MM.1S (cell line): ENCODE measurements at regions not wholly inside any gene's neighbourhood (a gene's known extent, or its start where the extent isn't known, plus 50 kb on each side); places are given as distances from the start of the nearest gene placed in this dataset.

Experiments used
- DNase-seq: peaks from one replicate; pipeline ENCODE4 v3.0.0-alpha.2; 2015
- H2AFZ ChIP-seq: fragments of 300-600 bp; sonication (generic); 2 replicates; pipeline ENCODE4 v1.6.0; 2016; ENCODE audit warnings: antibody characterized with exemption, low read length
- H3F3A ChIP-seq: fragments of 300-600 bp; sonication (generic); 2 replicates; pipeline ENCODE4 v1.6.1; 2016; ENCODE audit warnings: mild to moderate bottlenecking, antibody characterized with exemption, low read length, moderate library complexity, mixed read lengths; ENCODE audit not compliant: insufficient read depth
- H3K27ac ChIP-seq: fragments of 300-600 bp; sonication (generic); 2 replicates; pipeline ENCODE4 v1.5.1; 2016; ENCODE audit warnings: mild to moderate bottlenecking, low read length
- H3K27me3 ChIP-seq: fragments of 300-600 bp; sonication (generic); replicated peaks from 2 replicates; pipeline ENCODE4 v1.6.0; 2016; ENCODE audit warnings: low read length; ENCODE audit not compliant: insufficient read depth
- H3K36me3 ChIP-seq: fragments of 300-600 bp; sonication (generic); replicated peaks from 2 replicates; pipeline ENCODE4 v1.6.1; 2016; ENCODE audit warnings: mild to moderate bottlenecking, low read length, mixed read lengths; ENCODE audit not compliant: insufficient read depth
- H3K4me1 ChIP-seq: fragments of 300-600 bp; sonication (generic); 2 replicates; pipeline ENCODE4 v1.6.1; 2016; ENCODE audit warnings: low read length, mixed read lengths
- H3K4me2 ChIP-seq: fragments of 300-600 bp; sonication (generic); 2 replicates; pipeline ENCODE4 v1.6.0; 2016; ENCODE audit warnings: low read depth, low read length
- H3K4me3 ChIP-seq: fragments of 300-600 bp; sonication (generic); 2 replicates; pipeline ENCODE4 v1.5.1; 2016; ENCODE audit warnings: low read length, mixed read lengths
- H3K79me2 ChIP-seq: fragments of 300-600 bp; sonication (generic); 2 replicates; pipeline ENCODE4 v1.6.1; 2016; ENCODE audit warnings: mixed run types, low read length, mixed read lengths
- H3K9ac ChIP-seq: fragments of 300-600 bp; sonication (generic); 2 replicates; pipeline ENCODE4 v1.6.1; 2016; ENCODE audit warnings: low read length, mixed read lengths
- H3K9me2 ChIP-seq: fragments of 300-600 bp; sonication (generic); replicated peaks from 2 replicates; pipeline ENCODE4 v1.6.1; 2016; ENCODE audit warnings: mild to moderate bottlenecking, low read length, mixed read lengths; ENCODE audit not compliant: insufficient read depth
- H3K9me3 ChIP-seq: fragments of 300-600 bp; sonication (generic); replicated peaks from 2 replicates; pipeline ENCODE4 v1.6.1; 2016; ENCODE audit warnings: mild to moderate bottlenecking, low read length, mixed read lengths; ENCODE audit not compliant: insufficient read depth
- H4K20me1 ChIP-seq: fragments of 300-600 bp; sonication (generic); 2 replicates; pipeline ENCODE4 v1.6.1; 2016; ENCODE audit warnings: mild to moderate bottlenecking, low read length, moderate library complexity, mixed read lengths; ENCODE audit not compliant: insufficient read depth
- EZH2 ChIP-seq: fragments of 300-600 bp; sonication (generic); optimal IDR thresholded peaks from 2 replicates; pipeline ENCODE3; 2017; ENCODE audit warnings: low read depth, mild to moderate bottlenecking, antibody characterized with exemption, low read length, mixed read lengths
- EZH2phosphoT487 ChIP-seq: fragments of 300-600 bp; sonication (generic); IDR thresholded peaks from 2 replicates; pipeline ENCODE4 v1.6.1; 2018; ENCODE audit warnings: antibody characterized with exemption, low read length
- TF ChIP-seq, protein P1 (sequence below): fragments of 300-600 bp; sonication (generic); IDR thresholded peaks from 2 replicates; pipeline ENCODE4 v1.5.1; 2016; ENCODE audit warnings: antibody characterized with exemption, low read length, mixed read lengths

- Histone ChIP-seq H4K20me1 (no peaks in the 10 kb centered on the region), H3K27ac (no peak overlapping the region), H3K9ac (no peak overlapping the region), H3K4me3 (no peak overlapping the region), H2AFZ (no peak overlapping the region), H3K4me2 (no peak overlapping the region), H3F3A (no peaks in the 10 kb centered on the region), H3K4me1 (no peaks in the 10 kb centered on the region), H3K9me2 (no peaks in the 10 kb centered on the region), H3K36me3 (no peaks in the 10 kb centered on the region), H3K79me2 (no peaks in the 10 kb centered on the region), H3K27me3 (no peaks in the 10 kb centered on the region), H3K9me3 (no peaks in the 10 kb centered on the region)
- no peak for TF ChIP-seq EZH2phosphoT487
- TF ChIP-seq, protein P1, sequence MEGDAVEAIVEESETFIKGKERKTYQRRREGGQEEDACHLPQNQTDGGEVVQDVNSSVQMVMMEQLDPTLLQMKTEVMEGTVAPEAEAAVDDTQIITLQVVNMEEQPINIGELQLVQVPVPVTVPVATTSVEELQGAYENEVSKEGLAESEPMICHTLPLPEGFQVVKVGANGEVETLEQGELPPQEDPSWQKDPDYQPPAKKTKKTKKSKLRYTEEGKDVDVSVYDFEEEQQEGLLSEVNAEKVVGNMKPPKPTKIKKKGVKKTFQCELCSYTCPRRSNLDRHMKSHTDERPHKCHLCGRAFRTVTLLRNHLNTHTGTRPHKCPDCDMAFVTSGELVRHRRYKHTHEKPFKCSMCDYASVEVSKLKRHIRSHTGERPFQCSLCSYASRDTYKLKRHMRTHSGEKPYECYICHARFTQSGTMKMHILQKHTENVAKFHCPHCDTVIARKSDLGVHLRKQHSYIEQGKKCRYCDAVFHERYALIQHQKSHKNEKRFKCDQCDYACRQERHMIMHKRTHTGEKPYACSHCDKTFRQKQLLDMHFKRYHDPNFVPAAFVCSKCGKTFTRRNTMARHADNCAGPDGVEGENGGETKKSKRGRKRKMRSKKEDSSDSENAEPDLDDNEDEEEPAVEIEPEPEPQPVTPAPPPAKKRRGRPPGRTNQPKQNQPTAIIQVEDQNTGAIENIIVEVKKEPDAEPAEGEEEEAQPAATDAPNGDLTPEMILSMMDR, result no peak
- no peak for TF ChIP-seq EZH2
- DNase-seq, result no peak
These were observed 490.7 kb downstream of the NUP35 start for GRCh38 chr2:183614799-183615435.

DNA sequence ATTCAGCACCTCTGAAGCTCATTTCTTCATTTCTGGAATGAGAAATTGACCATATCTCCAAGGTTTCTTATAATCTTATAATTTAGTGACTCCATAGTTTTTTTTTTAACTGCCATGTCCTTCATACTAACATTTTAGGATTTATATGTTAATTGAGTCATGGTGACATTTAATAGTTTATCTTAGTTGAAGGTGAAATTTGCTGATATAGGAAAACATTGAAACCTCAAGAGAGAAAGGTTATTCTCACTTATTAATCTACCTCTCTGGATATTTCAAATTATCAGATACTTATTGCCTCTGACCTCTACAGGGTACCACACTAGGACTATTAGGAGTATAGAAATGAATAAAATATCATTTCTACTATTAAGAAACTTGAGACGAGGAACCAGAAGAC lies 499.0 kb downstream of the NUP35 start:
- Histone ChIP-seq H3K4me2 (no peak overlapping the region), H2AFZ (no peak overlapping the region), H3K9me3 (no peaks in the 10 kb centered on the region), H3F3A (no peaks in the 10 kb centered on the region), H3K9ac (no peak overlapping the region), H3K4me3 (no peak overlapping the region), H4K20me1 (no peaks in the 10 kb centered on the region), H3K4me1 (no peaks in the 10 kb centered on the region), H3K27me3 (no peaks in the 10 kb centered on the region), H3K79me2 (no peaks in the 10 kb centered on the region), H3K27ac (no peak overlapping the region), H3K9me2 (no peaks in the 10 kb centered on the region), H3K36me3 (no peaks in the 10 kb centered on the region)
- DNase-seq, result no peak
- TF ChIP-seq, protein P1, result no peak
- no peak for TF ChIP-seq EZH2
- TF ChIP-seq EZH2phosphoT487, result no peak

DNA sequence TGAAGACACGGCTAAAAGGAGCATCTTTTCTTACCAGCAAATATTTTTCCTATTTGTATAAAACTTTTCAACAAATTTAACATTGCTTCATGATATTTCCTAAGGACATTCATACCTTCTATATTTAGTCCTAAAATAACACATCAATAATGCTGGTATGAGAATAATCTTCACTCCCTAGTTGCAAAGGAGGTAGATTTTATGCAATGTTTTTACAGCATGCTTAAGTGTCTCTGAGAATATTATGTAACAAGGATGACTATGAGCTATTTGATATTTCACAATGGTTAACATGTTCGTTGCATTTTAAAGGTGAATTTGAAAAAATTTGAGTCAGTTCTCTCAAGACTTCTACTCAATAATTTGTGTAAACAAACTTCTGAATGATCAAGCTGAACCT lies 506.7 kb downstream of the NUP35 start:
- no peaks in the 10 kb centered on the region for H3K9me2 ChIP-seq
- no peaks in the 10 kb centered on the region for H3K4me1 ChIP-seq
- no peaks in the 10 kb centered on the region for H3K27me3 ChIP-seq
- H3K9ac ChIP-seq, result no peak overlapping the region
- H3F3A ChIP-seq, result no peaks in the 10 kb centered on the region
- no peaks in the 10 kb centered on the region for H3K36me3 ChIP-seq
- TF ChIP-seq EZH2phosphoT487 (no peak), EZH2 (no peak)
- TF ChIP-seq, protein P1, result no peak
- no peak overlapping the region for H3K27ac ChIP-seq
- no peaks in the 10 kb centered on the region for H4K20me1 ChIP-seq
- no peak overlapping the region for H2AFZ ChIP-seq
- no peaks in the 10 kb centered on the region for H3K9me3 ChIP-seq
- H3K79me2 ChIP-seq, result no peaks in the 10 kb centered on the region
- no peak for DNase-seq
- H3K4me2 ChIP-seq, result no peak overlapping the region
- no peak overlapping the region for H3K4me3 ChIP-seq
